Mucosa of stomach (tissue), 1 donor: ENCODE measurements at regions not wholly inside any gene's neighbourhood (a gene's known extent, or its start where the extent isn't known, plus 50 kb on each side); places are given as distances from the start of the nearest gene placed in this dataset.

ENCODE experiments used
- H3K27me3 ChIP-seq: one replicate; pipeline ENCODE4 v1.7.0; 2013; ENCODE audit warnings: mild to moderate bottlenecking, low read length; ENCODE audit not compliant: control insufficient read depth, insufficient read depth
- H3K36me3 ChIP-seq: one replicate; pipeline ENCODE4 v1.7.0; 2013; ENCODE audit warnings: low read length; ENCODE audit not compliant: control insufficient read depth, insufficient read depth
- H3K4me1 ChIP-seq: one replicate; pipeline ENCODE4 v1.7.0; 2013; ENCODE audit warnings: mild to moderate bottlenecking, low read length; ENCODE audit not compliant: control insufficient read depth, insufficient read depth
- H3K4me3 ChIP-seq: one replicate; pipeline ENCODE4 v1.7.0; 2013; ENCODE audit warnings: low read length
- H3K9ac ChIP-seq: one replicate; pipeline ENCODE4 v1.7.0; 2013; ENCODE audit warnings: mild to moderate bottlenecking, low read length, moderate library complexity
- H3K9me3 ChIP-seq: one replicate; pipeline ENCODE4 v1.7.0; 2013; ENCODE audit warnings: mild to moderate bottlenecking, low read length, moderate library complexity; ENCODE audit not compliant: control insufficient read depth
- donor health status: Pancreatic carcinoma.

DNA sequence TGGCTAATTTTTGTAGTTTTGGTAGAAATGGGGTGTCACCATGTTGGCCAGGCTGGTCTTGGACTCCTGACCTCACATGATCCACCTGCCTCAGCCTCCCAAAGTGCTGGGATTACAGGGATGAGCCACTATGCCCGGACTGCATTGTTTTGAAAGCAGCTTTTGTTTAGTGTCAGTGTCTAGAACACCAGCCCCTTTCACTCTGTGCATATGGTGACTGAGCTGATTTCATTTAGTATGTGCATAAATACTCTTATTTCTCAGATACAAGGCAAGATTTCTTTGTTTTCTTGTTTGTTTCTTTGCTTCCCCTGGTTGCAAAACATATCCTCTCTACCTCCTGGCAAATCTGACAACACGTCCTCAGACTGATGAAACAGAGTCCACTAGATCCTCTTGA lies 152.8 kb upstream of the CHD6 start:
- no peaks in the 10 kb centered on the region for H3K27me3 ChIP-seq
- no peak overlapping the region for H3K9ac ChIP-seq
- no peaks in the 10 kb centered on the region for H3K36me3 ChIP-seq
- no peaks in the 10 kb centered on the region for H3K9me3 ChIP-seq
- no peak overlapping the region for H3K4me3 ChIP-seq
- H3K4me1 ChIP-seq: no peaks in the 10 kb centered on the region

DNA sequence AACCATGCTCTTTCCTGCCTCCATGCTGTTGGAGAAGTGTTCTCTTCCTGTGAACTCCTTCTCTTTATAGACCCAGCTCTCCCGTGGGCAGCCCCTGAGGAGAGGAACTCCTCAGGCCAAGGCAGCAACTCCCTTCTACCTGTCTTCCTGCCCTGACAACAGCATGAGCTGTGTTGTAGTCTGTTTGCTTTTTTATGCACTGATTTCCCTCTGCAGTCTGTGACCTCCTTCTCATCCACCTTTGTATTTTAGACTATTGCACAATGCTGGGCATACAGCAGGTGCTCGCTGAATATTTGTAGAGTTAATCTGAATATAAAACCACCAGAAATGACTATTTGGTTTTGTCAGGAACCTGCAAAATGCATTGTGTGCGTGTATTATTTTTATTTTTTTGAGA lies 152.2 kb upstream of the CHD6 start:
- Histone ChIP-seq H3K9me3 (no peaks in the 10 kb centered on the region), H3K9ac (no peak overlapping the region), H3K27me3 (no peaks in the 10 kb centered on the region), H3K36me3 (no peaks in the 10 kb centered on the region), H3K4me1 (no peaks in the 10 kb centered on the region), H3K4me3 (no peak overlapping the region)

DNA sequence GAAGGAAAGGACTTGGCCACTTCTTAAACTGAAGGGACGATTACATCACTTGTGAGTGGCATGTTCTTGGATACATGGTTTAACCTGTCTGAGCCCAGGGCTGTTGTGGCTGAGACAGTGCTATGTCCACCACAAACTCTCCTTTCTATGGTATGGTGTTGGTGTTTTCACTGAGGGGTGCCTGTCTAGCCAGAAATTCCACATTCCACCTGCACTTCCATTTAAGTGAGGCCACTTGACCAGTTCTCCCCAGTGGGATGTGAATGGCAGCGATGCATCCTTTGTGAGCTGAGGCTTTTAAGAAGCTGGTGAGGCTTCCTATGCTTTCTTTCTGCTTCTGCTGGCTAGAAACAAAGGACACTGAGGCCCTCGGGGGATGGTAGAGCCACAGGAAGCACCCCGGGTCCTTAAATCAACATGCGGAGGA lies 151.4 kb upstream of the CHD6 start:
- Histone ChIP-seq H3K4me3 (no peak overlapping the region), H3K4me1 (no peaks in the 10 kb centered on the region), H3K9ac (no peak overlapping the region), H3K36me3 (no peaks in the 10 kb centered on the region), H3K27me3 (no peaks in the 10 kb centered on the region), H3K9me3 (no peaks in the 10 kb centered on the region)

DNA sequence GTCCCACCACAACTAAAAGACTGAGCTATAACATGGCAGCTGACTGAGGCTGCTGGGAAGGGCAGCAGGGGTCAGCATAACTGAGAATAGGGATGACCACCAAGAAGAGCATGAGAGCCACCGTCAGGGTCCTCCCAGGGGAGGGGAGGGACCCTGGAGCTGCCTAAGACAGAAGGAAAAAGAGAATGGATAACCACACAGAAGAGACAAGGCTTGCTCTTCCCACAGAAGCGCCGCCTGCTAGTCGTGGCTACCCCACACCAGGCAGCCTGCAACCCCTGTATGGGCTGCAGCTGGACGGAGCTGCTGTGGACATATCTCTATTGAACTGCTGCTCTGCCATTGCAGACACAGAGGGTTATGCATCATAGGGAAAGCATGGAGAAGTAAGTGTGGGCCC lies 132.0 kb upstream of the CHD6 start:
- Histone ChIP-seq H3K9me3 (peaks cover 3% of the 10 kb centered on the region), H3K4me3 (no peak overlapping the region), H3K4me1 (no peaks in the 10 kb centered on the region), H3K36me3 (no peaks in the 10 kb centered on the region), H3K9ac (no peak overlapping the region), H3K27me3 (no peaks in the 10 kb centered on the region)

DNA sequence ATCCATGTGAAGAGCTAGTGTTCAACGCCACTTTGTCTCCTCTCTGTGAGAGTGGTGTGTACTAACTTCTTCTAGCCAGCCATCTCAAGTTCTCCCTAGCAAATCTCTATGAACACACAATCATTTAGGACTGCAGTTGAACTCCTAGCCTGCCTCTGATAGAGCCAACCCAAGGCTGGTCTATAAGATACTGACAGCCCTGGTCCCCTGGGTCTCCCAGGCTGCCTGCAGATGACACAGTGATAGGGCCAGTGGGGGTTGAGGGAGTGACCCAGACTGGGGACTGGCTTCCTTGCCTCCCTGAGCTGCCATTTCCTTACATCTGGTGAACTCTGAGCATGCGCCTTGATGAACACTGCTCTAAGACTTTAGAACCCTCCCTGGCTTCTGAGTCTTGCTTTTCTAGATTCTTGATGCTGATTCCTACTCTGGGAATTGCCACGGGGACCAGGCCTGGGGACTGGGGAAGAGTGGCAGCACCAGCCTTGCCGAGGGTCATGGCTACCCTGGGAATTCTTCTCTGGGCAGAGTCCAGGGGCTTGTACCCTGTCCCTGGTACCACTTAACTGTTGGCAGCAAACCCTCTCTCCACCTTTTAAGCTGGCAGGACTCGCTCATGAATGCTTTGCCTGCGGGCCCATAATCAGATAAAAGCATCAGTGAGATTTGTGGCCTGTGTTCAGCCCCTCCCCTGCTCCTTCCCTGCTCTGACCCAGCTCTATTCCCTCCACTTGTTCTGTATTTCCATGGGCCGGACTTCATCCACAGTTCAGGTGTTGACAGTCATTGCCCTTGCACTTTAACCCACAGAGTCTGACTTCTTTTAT lies 130.8 kb upstream of the CHD6 start:
- no peak overlapping the region for H3K4me3 ChIP-seq

DNA sequence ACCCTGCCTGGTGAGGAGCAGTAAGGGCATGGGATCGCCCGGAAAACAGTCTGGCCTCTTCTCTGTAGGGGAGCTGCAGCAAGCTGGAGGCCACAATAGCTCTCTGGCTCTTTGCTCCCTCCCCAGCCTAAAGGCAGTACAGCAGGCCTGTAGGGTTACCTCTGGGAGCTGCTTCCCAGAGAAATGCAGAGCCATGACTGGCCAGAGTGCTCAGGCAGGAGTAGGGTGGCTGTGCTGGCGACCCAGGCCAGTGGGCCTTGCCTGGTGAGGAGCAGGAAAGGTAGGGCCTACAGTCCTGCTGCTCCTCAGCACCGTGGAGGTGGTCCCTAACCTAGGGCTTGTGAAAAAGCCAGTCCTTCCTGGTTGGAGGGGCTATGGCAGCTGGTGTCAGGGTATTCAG lies 129.9 kb upstream of the CHD6 start:
- peaks cover 3% of the 10 kb centered on the region for H3K9me3 ChIP-seq
- H3K4me3 ChIP-seq: no peak overlapping the region
- H3K4me1 ChIP-seq: no peaks in the 10 kb centered on the region
- H3K36me3 ChIP-seq: no peaks in the 10 kb centered on the region
- no peaks in the 10 kb centered on the region for H3K27me3 ChIP-seq
- no peak overlapping the region for H3K9ac ChIP-seq

More for the DNA sequence above, 130.8 kb upstream of the CHD6 start:
- Histone ChIP-seq H3K4me1 (no peaks in the 10 kb centered on the region), H3K9me3 (peaks cover 3% of the 10 kb centered on the region), H3K27me3 (no peaks in the 10 kb centered on the region), H3K9ac (no peak overlapping the region), H3K36me3 (no peaks in the 10 kb centered on the region)

DNA sequence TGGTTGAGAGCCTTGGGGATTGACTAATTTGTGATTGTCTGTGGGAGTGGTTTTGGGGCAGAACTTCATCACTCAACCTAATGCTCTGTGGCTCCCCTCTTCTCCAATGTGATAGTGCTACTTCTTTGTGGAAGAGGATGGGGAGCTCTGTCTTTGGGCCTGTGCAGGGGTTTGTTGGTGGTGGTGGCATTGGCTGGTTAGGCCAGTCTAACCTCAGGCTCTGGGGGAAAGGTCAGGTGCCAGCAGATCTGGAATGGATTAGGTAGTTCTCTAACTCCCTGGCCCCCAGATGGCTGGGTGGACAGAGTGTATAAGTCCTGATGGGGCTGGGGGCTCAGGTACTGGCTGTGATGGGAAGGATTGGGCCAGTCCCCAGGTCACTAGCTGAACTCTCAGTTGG lies 129.0 kb upstream of the CHD6 start:
- H3K27me3 ChIP-seq: no peaks in the 10 kb centered on the region
- no peak overlapping the region for H3K4me3 ChIP-seq
- no peaks in the 10 kb centered on the region for H3K36me3 ChIP-seq
- H3K4me1 ChIP-seq: no peaks in the 10 kb centered on the region
- H3K9me3 ChIP-seq: peaks cover 3% of the 10 kb centered on the region
- no peak overlapping the region for H3K9ac ChIP-seq

DNA sequence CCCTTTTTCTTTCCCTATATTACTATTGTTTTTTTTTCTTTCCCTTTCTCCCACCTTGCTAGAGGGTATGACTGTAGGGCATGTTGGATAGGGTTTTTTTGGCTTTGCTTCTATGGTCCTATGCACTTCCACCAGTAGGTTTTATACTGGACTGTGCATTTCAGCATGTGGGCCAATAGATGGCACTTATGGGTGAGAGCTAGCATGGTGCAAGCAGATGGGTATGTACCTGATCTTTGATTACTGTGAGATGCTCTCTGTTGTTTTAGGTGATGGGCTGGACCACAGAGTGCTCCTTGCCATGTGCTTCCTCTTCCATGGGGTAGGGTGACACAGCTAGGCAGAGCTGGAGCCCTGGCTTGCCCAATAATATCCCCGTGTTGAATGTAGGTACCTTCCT lies 128.5 kb upstream of the CHD6 start:
- H3K4me3 ChIP-seq: no peak overlapping the region
- no peaks in the 10 kb centered on the region for H3K4me1 ChIP-seq
- H3K9me3 ChIP-seq: peaks cover 3% of the 10 kb centered on the region
- H3K9ac ChIP-seq: no peak overlapping the region
- H3K36me3 ChIP-seq: no peaks in the 10 kb centered on the region
- H3K27me3 ChIP-seq: no peaks in the 10 kb centered on the region

DNA sequence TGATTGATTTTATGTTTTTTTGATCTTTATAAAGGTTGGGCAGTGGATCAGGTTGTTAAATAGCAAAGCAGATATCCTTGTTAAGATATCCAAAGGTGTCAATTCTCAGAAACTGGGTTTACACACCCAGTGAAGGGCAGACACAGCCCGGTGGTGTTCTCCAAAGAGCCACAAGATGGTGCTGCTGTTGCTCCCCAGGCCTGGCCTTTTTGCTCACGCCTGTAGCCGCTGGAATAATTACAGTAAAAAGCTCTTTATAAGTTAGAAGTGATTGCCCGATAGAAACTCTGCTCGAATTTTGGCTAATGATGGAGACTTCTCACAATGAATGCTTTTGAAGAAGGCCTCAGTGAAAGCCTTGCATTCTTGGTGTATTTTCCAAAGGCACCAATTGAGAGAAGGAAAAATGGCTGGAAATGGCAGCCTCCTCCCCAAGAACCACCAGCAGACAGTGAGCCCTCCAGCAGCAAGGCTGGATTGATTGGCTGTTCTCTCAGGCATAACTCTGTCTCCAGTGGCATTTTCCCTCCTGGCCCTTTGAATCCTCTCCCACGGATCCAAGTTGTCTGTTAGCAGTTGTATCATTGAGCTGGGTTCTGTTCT lies 120.5 kb upstream of the CHD6 start:
- H3K36me3 ChIP-seq: no peaks in the 10 kb centered on the region
- H3K27me3 ChIP-seq: no peaks in the 10 kb centered on the region
- H3K9ac ChIP-seq: no peak overlapping the region
- no peaks in the 10 kb centered on the region for H3K4me1 ChIP-seq
- no peak overlapping the region for H3K4me3 ChIP-seq
- H3K9me3 ChIP-seq: no peaks in the 10 kb centered on the region

DNA sequence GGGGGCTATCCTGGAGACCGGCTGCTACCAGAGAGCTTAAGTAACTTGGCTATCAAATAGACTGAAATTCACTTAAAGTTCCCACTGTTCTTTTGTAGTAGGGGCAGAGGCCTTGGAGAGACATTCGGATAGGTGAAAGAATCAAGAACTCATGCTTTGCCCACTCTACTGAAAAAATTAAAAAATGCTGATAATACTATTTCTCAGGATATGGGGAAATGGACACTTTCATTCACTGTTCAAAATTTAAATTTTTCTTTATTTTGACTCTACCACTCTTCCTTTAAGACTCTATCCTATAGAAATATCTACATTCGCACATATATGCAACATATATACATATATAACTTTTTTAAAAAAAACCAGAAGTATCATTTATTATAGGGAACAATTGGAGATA lies 117.8 kb upstream of the CHD6 start:
- Histone ChIP-seq H3K9ac (no peak overlapping the region), H3K4me1 (no peaks in the 10 kb centered on the region), H3K9me3 (no peaks in the 10 kb centered on the region), H3K27me3 (no peaks in the 10 kb centered on the region), H3K4me3 (no peak overlapping the region), H3K36me3 (no peaks in the 10 kb centered on the region)

DNA sequence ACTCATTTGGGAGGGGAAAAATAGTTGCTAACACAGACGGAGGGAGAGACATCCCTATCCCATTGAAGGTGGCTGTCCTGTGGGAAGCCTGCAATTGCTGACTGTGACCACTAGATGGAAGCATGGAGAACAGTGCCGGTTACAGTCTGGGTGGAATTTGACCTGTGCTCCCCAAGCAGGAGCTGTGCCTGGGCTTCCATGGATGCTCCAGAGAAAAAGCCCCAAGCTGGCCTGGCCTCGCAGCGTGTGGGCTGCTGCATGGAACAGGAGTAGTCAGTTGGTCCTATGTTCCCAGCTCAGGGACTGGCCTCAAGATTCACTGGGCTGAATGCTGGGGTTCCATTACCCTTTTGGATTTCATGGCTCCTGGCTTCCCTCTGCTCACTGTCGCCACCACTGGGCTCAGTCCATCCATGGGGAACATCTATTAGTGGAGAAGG lies 116.3 kb upstream of the CHD6 start:
- no peaks in the 10 kb centered on the region for H3K4me1 ChIP-seq
- H3K9me3 ChIP-seq: no peaks in the 10 kb centered on the region
- H3K27me3 ChIP-seq: no peaks in the 10 kb centered on the region
- no peak overlapping the region for H3K9ac ChIP-seq
- H3K36me3 ChIP-seq: no peaks in the 10 kb centered on the region
- H3K4me3 ChIP-seq: no peak overlapping the region

DNA sequence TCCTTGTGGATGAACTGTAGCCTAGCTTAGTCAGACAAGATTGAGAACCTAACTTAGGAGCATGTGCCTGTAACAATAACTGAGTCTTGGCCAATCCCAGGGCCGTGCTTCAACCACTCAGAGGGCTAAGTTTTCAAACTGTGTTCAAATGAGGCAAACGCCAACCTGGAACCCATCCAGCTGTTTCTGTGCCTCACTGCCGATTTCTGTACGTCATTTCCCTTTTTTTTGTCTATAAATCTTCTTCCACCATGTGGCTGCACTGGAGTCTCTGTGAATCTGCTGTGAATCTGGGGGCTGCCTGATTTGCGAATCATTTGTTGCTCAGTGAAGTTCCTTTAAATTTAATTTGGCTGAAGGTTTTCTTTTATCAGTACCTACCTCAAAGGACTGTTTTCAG lies 115.0 kb upstream of the CHD6 start:
- no peaks in the 10 kb centered on the region for H3K4me1 ChIP-seq
- no peak overlapping the region for H3K9ac ChIP-seq
- no peaks in the 10 kb centered on the region for H3K27me3 ChIP-seq
- no peaks in the 10 kb centered on the region for H3K36me3 ChIP-seq
- H3K9me3 ChIP-seq: no peaks in the 10 kb centered on the region
- no peak overlapping the region for H3K4me3 ChIP-seq
